B cell (primary cell): ENCODE measurements at regions not wholly inside any gene's neighbourhood (a gene's known extent, or its start where the extent isn't known, plus 50 kb on each side); places are given as distances from the start of the nearest gene placed in this dataset.

Experiments
- ATAC-seq: fragments of 200-7000 bp; cut with Tn5 transposase; one replicate; pipeline ENCODE4 v1.10.0; 2021; ENCODE audit warnings: low read depth, mild to moderate bottlenecking, moderate number of reproducible peaks, moderate library complexity
- CTCF ChIA-PET: fragments of 350-600 bp; sonication (Branson Sonifier 250); formaldehyde crosslinking; loops from one replicate; lab custom pipeline; 2021; ENCODE audit warnings: antibody characterized with exemption, inconsistent platforms; lab: Charles Lee
- POLR2A ChIA-PET: fragments of 350-600 bp; sonication (Branson Sonifier 250); formaldehyde crosslinking; loops from one replicate; lab custom pipeline; 2021; ENCODE audit warnings: antibody characterized with exemption; lab: Charles Lee
- DNase-seq: peaks from one replicate; pipeline ENCODE4 v3.0.0; 2013
- H2AFZ ChIP-seq: 2 replicates; pipeline ENCODE4 v1.6.1; 2012; ENCODE audit warnings: mild to moderate bottlenecking, low read depth, low read length; ENCODE audit not compliant: insufficient read depth, poor library complexity, severe bottlenecking
- H3K27ac ChIP-seq, 2 donors: 1 replicate in 1 of 2; 2 replicates in 1 of 2; pipeline ENCODE4 v1.5.1; 2012 to 2013; ENCODE audit warnings: low read length in 2 of 2, mild to moderate bottlenecking in 2 of 2, moderate library complexity in 1 of 2
- H3K27me3 ChIP-seq, 4 experiments: fragments of 200-600 bp in 1 of 4; sonication (generic) in 1 of 4; replicated peaks in 1 of 4; 1 replicate in 2 of 4; 2 replicates in 2 of 4; pipeline versions ENCODE4 v1.6.1 to v1.7.0; 2013 to 2016; ENCODE audit warnings: low read length in 3 of 4, mild to moderate bottlenecking in 2 of 4, mixed read lengths in 1 of 4, moderate library complexity in 1 of 4; ENCODE audit not compliant: insufficient read depth in 4 of 4, control insufficient read depth in 3 of 4; ENCODE audit errors: control extremely low read depth in 1 of 4
- H3K36me3 ChIP-seq, 2 experiments: replicated peaks in 1 of 2; 1 replicate in 1 of 2; 2 replicates in 1 of 2; pipeline versions ENCODE4 v1.6.1 to v1.7.1; 2013; ENCODE audit warnings: low read length in 1 of 2; ENCODE audit not compliant: insufficient read depth in 2 of 2, control insufficient read depth in 1 of 2; ENCODE audit errors: control extremely low read depth in 1 of 2, extremely low read depth in 1 of 2
- H3K4me1 ChIP-seq, 2 donors: fragments of 200-600 bp in 1 of 2; sonication (generic) in 1 of 2; 1 replicate in 1 of 2; 2 replicates in 1 of 2; pipeline versions ENCODE4 v1.5.1 to v1.6.1; 2013 to 2017; ENCODE audit warnings: low read length in 2 of 2; ENCODE audit not compliant: control insufficient read depth in 2 of 2, insufficient read depth in 2 of 2
- H3K4me2 ChIP-seq: replicated peaks from 2 replicates; pipeline ENCODE3; 2012; ENCODE audit warnings: mild to moderate bottlenecking, low read depth, low read length; ENCODE audit not compliant: poor library complexity, severe bottlenecking
- H3K4me3 ChIP-seq, 5 experiments: fragments of 200-600 bp in 1 of 5; sonication (generic) in 1 of 5; 1 replicate in 3 of 5; 2 replicates in 2 of 5; pipeline versions ENCODE4 v1.5.1 to v1.7.0; 2011 to 2016; ENCODE audit warnings: low read length in 4 of 5, mild to moderate bottlenecking in 4 of 5, low read depth in 2 of 5, control low read depth in 1 of 5, moderate library complexity in 1 of 5; ENCODE audit not compliant: insufficient read depth in 1 of 5; ENCODE audit errors: control extremely low read depth in 1 of 5, extremely low read depth in 1 of 5
- H3K79me2 ChIP-seq: fragments of 200-600 bp; sonication (generic); one replicate; pipeline ENCODE4 v1.6.0; 2016; ENCODE audit warnings: low read length; ENCODE audit not compliant: control insufficient read depth, insufficient read depth
- H3K9ac ChIP-seq: fragments of 200-600 bp; sonication (generic); 2 replicates; pipeline ENCODE4 v1.6.1; 2017; ENCODE audit warnings: mild to moderate bottlenecking, low read length, moderate library complexity
- H3K9me3 ChIP-seq, 3 donors: one replicate each; pipeline versions ENCODE4 v1.6.1 to v1.7.1; 2013; ENCODE audit warnings: low read length in 2 of 3; ENCODE audit not compliant: control insufficient read depth in 2 of 3, insufficient read depth in 1 of 3; ENCODE audit errors: control extremely low read depth in 1 of 3
- H4K20me1 ChIP-seq: 2 replicates; pipeline ENCODE4 v1.6.0; 2012; ENCODE audit warnings: mild to moderate bottlenecking, low read length; ENCODE audit not compliant: insufficient read depth, control insufficient read depth, poor library complexity, severe bottlenecking
- H3K27ac Mint-ChIP-seq: one replicate; pipeline ENCODE4 v1.8.0; 2021; ENCODE audit warnings: mixed read lengths
- H3K27me3 Mint-ChIP-seq: one replicate; pipeline ENCODE4 v1.8.0; 2021; ENCODE audit warnings: mixed read lengths
- H3K4me1 Mint-ChIP-seq: one replicate; pipeline ENCODE4 v1.8.0; 2021; ENCODE audit warnings: mixed read lengths
- H3K4me3 Mint-ChIP-seq: one replicate; pipeline ENCODE4 v1.8.0; 2021; ENCODE audit warnings: mixed read lengths
- H3K9me3 Mint-ChIP-seq: one replicate; pipeline ENCODE4 v1.8.0; 2022; ENCODE audit warnings: mixed read lengths; ENCODE audit not compliant: insufficient read depth
- CTCF ChIP-seq: fragments of 200-600 bp; IDR thresholded peaks from one replicate; pipeline ENCODE4 v1.8.0; 2022; ENCODE audit warnings: antibody characterized with exemption, mild to moderate bottlenecking
- EZH2 ChIP-seq: IDR thresholded peaks from 2 replicates; pipeline ENCODE4 v1.6.1; 2012; ENCODE audit warnings: borderline replicate concordance, low read depth, mild to moderate bottlenecking, moderate library complexity, low read length; ENCODE audit not compliant: insufficient read depth, poor library complexity, severe bottlenecking
- whole genome bisulfite sequencing: methylation state at CpG from one replicate; pipeline ENCODE4 v1.1.5; 2013; ENCODE audit warnings: missing lambda C conversion rate; ENCODE audit not compliant: insufficient coverage; 5-methylcytosine and 5-hydroxymethylcytosine counted together
- intact Hi-C: fragments of 100-400 bp; cut with micrococcal nuclease; formaldehyde crosslinking; loops from one replicate; pipeline ENCODE4 v1.10.0; 2022

GRCh38 chr7:10821156-10821555 is 152.5 kb upstream of the PHF14 start:
- Histone ChIP-seq H2AFZ (no peak overlapping the region), H3K27ac (no peak overlapping the region), H3K27me3 (no peaks in the 10 kb centered on the region), H3K79me2 (no peaks in the 10 kb centered on the region), H3K36me3 (no peaks in the 10 kb centered on the region), H3K4me3 (no peak overlapping the region), H4K20me1 (no peaks in the 10 kb centered on the region), H3K4me2 (no peak overlapping the region), H3K9ac (no peak overlapping the region), H3K4me1 (no peaks in the 10 kb centered on the region), H3K9me3 (no peaks in the 10 kb centered on the region)
- DNase-seq (no peak), ATAC-seq (no peak)
- Mint-ChIP-seq H3K4me1 (no peaks in the 10 kb centered on the region), H3K4me3 (no peak overlapping the region), H3K27ac (no peak overlapping the region), H3K27me3 (no peaks in the 10 kb centered on the region), H3K9me3 (no peaks in the 10 kb centered on the region)
- CTCF ChIA-PET: no interaction called here
- POLR2A ChIA-PET: no interaction called here
- intact Hi-C loops: no loop called here
- TF ChIP-seq EZH2: no peak
- TF ChIP-seq CTCF: no peak
- WGBS: 100% methylated on average over 1 of the region's 4 CpGs

- Histone ChIP-seq H3K4me3 (no peak overlapping the region), H3K9me3 (no peaks in the 10 kb centered on the region), H3K79me2 (no peaks in the 10 kb centered on the region), H3K4me2 (no peak overlapping the region), H4K20me1 (no peaks in the 10 kb centered on the region), H3K36me3 (no peaks in the 10 kb centered on the region), H2AFZ (no peak overlapping the region), H3K27me3 (no peaks in the 10 kb centered on the region), H3K4me1 (no peaks in the 10 kb centered on the region), H3K27ac (no peak overlapping the region), H3K9ac (no peak overlapping the region)
- WGBS: 100% methylated on average over 1 of the region's 1 CpG
- DNase-seq (no peak), ATAC-seq (no peak)
- no peak for TF ChIP-seq CTCF
- TF ChIP-seq EZH2: no peak
- intact Hi-C loops: no loop called here
- CTCF ChIA-PET: no interaction called here
- no peak overlapping the region for H3K4me3 Mint-ChIP-seq
- POLR2A ChIA-PET: no interaction called here
- no peak overlapping the region for H3K27ac Mint-ChIP-seq
- no peaks in the 10 kb centered on the region for H3K9me3 Mint-ChIP-seq
- H3K27me3 Mint-ChIP-seq: no peaks in the 10 kb centered on the region
- no peaks in the 10 kb centered on the region for H3K4me1 Mint-ChIP-seq
Observed at GRCh38 chr7:10824154-10824553, 149.5 kb upstream of the PHF14 start.
